ACC112 (cell line): ENCODE measurements at regions not wholly inside any gene's neighbourhood (a gene's known extent, or its start where the extent isn't known, plus 50 kb on each side); places are given as distances from the start of the nearest gene placed in this dataset.

Experiments
- H2AFZ ChIP-seq: fragments of 200-600 bp; sonication (generic); one replicate; pipeline ENCODE4 v1.6.0; 2017; ENCODE audit warnings: antibody characterized with exemption, low read length; ENCODE audit not compliant: unreplicated experiment
- H3K27ac ChIP-seq: fragments of 200-600 bp; sonication (generic); 2 replicates; pipeline ENCODE4 v1.5.1; 2014; ENCODE audit warnings: low read depth, mild to moderate bottlenecking, antibody characterized with exemption, low read length, moderate library complexity
- H3K27me3 ChIP-seq: fragments of 200-600 bp; sonication (generic); 2 replicates; pipeline ENCODE4 v1.6.1; 2014; ENCODE audit warnings: mild to moderate bottlenecking, antibody characterized with exemption, low read length, moderate library complexity, mixed read lengths; ENCODE audit not compliant: insufficient read depth
- H3K36me3 ChIP-seq: fragments of 200-600 bp; sonication (generic); 2 replicates; pipeline ENCODE4 v1.6.1; 2016; ENCODE audit warnings: mild to moderate bottlenecking, antibody characterized with exemption, low read length, moderate library complexity, mixed read lengths; ENCODE audit not compliant: insufficient read depth
- H3K4me1 ChIP-seq: fragments of 200-600 bp; sonication (generic); one replicate; pipeline ENCODE4 v1.6.1; 2016; ENCODE audit warnings: low read length, mixed read lengths; ENCODE audit not compliant: insufficient read depth, unreplicated experiment, control insufficient read depth
- H3K4me3 ChIP-seq: fragments of 200-600 bp; sonication (generic); 2 replicates; pipeline ENCODE4 v1.5.1; 2014; ENCODE audit warnings: mild to moderate bottlenecking, low read depth, low read length
- H3K79me2 ChIP-seq: fragments of 200-600 bp; sonication (generic); one replicate; pipeline ENCODE4 v1.6.0; 2016; ENCODE audit warnings: low read length; ENCODE audit not compliant: control insufficient read depth, unreplicated experiment, insufficient read depth

DNA sequence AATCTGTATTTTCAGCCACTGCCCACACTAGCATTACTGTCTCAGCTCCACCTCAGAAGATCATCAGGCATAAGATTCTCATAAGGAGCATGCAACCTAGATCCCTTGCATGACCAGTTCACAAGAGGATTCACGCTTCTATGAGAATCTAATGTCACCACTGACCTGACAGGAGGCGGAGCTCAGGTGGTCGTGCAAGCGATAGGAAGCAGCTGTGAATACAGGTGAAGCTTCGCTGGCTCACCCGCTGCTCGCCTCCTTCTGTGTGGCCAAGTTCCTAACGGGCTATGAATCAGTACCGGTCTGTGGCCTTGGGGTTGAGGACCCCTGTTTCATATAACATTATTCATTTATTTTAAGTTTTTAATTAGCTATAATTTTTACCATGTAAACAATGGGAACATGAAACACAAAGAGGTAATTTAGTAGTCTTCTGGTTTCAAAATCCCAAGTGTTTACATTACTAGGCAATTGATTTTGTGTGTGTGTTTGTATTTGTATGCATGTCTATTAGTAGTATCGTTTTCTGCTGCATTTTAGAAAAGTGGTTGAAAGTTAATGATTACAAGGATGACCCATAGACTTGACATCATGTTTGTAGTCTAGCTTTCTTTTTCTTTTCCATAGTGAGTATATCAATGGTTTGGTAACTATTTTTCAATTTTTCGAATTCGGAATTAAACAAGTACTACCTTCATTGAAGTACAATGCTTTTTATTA lies 159.4 kb downstream of the TENT4A start:
- H3K79me2 ChIP-seq = no peaks in the 10 kb centered on the region
- H3K4me3 ChIP-seq = no peak overlapping the region
- no peak overlapping the region for H3K27ac ChIP-seq
- no peaks in the 10 kb centered on the region for H3K36me3 ChIP-seq
- H2AFZ ChIP-seq = no peak overlapping the region
- no peaks in the 10 kb centered on the region for H3K4me1 ChIP-seq
- H3K27me3 ChIP-seq = no peaks in the 10 kb centered on the region

DNA sequence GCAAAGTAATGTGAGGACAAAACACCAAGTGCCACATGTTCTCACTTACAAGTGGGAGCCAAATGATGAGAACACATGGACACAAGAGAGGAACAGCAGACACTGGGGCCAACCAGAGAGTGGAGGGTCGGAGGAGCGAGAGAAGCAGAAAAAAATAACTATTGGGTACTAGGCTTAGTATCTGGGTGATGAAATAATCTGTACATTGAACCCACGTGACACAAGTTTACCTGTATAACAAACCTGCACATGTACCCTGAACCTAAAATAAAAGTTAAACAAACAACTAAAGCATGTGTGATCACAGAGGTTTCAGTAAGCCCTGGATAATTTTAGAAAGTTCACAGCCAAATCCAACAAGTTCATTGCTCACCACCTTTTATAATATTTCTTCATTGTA lies 160.1 kb downstream of the TENT4A start:
- Histone ChIP-seq H3K36me3 (no peaks in the 10 kb centered on the region), H3K4me3 (no peak overlapping the region), H2AFZ (no peak overlapping the region), H3K4me1 (no peaks in the 10 kb centered on the region), H3K79me2 (no peaks in the 10 kb centered on the region), H3K27ac (no peak overlapping the region), H3K27me3 (no peaks in the 10 kb centered on the region)

DNA sequence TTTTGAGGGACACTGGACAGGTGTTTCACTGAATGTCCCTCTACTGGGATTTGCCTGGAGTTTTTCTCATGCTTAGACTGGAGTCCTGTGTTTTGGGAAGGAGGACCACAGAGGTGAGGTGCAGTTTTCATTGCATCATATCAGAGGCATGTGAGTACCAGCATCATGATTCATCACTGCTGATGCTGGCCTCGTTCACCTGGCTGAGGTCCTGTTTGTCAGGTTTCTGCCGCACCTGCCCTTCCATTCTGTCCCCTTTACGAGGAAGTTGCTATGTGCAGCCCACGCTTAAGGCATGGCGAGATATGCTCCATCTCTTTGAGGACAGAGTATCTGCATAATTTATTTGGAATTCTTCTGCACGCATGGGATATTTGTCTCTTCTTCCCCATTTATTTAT lies 162.1 kb downstream of the TENT4A start:
- no peak overlapping the region for H3K27ac ChIP-seq
- no peaks in the 10 kb centered on the region for H3K4me1 ChIP-seq
- H3K4me3 ChIP-seq = no peak overlapping the region
- H3K79me2 ChIP-seq = no peaks in the 10 kb centered on the region
- no peaks in the 10 kb centered on the region for H3K36me3 ChIP-seq
- H3K27me3 ChIP-seq = no peaks in the 10 kb centered on the region
- H2AFZ ChIP-seq = no peak overlapping the region

DNA sequence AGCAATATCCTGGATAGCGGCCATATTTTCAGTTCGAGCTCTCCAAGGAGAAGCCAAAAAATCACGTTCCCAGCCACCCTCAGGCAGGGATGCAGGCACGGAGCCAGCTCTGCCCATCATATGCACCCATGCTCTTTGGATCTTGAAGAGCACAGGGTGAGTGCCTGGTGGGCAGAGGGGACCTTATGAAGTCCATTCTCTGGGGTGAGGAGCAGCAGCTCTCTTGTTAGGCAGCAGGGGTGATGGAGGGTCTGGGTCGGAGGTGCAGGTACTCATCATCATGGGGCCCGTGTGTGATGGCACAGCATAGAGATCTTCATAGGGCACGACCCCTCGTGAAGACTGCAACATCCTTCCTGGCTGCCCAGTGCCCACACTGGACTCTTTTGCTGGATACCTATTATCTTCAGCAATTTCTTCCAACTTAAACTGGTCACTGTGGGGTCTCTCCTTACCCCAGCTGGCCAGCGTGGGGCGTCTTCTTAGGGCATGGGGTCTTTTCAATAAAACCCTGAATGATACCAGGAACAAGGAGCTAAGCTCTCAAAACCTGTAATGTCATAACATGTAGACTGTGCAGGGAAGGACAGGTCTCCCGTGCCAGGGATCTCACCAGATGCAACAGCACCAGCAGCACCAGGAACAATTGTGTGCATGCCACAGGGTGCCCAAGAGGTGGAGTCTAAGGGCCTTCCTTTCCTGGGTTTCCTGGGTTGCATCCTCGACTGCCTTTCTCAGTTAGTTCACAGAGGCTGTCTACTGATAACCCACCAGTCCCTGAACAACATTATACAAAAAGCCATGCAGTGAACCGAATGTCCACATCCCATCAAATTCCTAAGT lies 165.0 kb downstream of the TENT4A start:
- Histone ChIP-seq H3K27me3 (no peaks in the 10 kb centered on the region), H3K27ac (no peak overlapping the region), H2AFZ (no peak overlapping the region)

DNA sequence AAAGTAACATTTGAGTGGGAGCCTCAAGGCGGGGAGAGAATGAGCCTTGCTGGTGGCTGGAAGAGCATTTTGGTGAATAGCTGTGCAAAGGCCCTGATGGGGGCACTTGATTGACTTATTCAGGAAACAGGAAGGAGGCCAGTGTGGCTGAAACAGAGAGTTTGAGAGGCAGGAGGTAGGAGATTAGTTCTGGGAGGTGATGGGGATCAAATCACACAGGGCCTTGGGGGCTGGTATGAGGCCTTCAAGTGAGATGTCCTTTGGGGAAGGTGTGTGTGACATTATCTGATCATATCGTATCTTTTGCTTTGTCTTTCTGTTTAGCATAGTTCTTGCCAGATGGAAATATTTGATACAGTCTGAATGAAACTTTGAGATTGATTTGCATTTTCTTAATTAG lies 172.3 kb downstream of the TENT4A start:
- H3K79me2 ChIP-seq = no peaks in the 10 kb centered on the region
- H3K36me3 ChIP-seq = no peaks in the 10 kb centered on the region
- H3K27me3 ChIP-seq = no peaks in the 10 kb centered on the region
- no peaks in the 10 kb centered on the region for H3K4me1 ChIP-seq
- H2AFZ ChIP-seq = no peak overlapping the region
- H3K27ac ChIP-seq = no peak overlapping the region
- no peak overlapping the region for H3K4me3 ChIP-seq

More for the DNA sequence above, 165.0 kb downstream of the TENT4A start:
- Histone ChIP-seq H3K36me3 (no peaks in the 10 kb centered on the region), H3K4me3 (no peak overlapping the region), H3K4me1 (no peaks in the 10 kb centered on the region), H3K79me2 (no peaks in the 10 kb centered on the region)

DNA sequence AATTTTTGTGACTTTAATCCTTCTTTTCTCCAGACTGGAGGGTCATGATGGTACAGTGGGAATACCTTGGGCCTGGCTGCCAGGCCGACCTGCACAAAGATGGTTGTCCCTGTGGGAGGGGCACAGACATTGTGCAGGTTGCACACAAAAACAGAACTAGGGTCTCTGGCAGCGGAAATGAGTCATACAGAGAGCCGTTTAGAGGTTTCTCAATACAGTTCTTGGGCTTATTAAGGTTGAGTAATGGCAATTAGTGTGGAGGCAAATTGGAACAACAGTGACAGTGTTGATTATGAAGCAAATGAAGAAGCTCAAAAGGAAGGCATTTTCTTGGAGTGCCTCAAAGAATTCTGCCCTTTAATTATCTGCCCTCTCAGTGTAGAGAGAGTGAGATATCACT lies 173.6 kb downstream of the TENT4A start:
- Histone ChIP-seq H3K4me1 (no peaks in the 10 kb centered on the region), H3K27ac (no peak overlapping the region), H3K4me3 (no peak overlapping the region), H2AFZ (no peak overlapping the region), H3K27me3 (no peaks in the 10 kb centered on the region), H3K36me3 (no peaks in the 10 kb centered on the region), H3K79me2 (no peaks in the 10 kb centered on the region)

DNA sequence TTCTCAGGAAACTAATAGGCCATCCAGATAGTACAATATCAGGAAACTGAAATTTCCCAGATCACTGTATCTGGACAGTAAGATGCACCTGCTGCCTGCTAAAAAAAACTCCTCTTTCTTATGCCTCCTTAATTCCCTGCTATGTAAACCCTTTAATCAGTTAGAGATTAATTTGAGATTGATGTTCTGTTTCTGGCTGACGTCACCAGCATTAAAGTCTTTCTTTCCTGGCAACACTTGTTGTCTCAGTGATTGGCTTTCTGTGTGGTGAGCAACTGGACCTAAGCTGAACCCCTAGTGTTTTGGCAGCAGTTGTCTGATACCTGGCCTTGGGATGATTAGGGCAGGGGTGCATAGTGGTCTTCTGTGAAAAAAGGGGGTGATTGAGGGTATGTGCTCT lies 175.8 kb downstream of the TENT4A start:
- H2AFZ ChIP-seq = no peak overlapping the region
- no peaks in the 10 kb centered on the region for H3K27me3 ChIP-seq
- H3K79me2 ChIP-seq = no peaks in the 10 kb centered on the region
- H3K36me3 ChIP-seq = no peaks in the 10 kb centered on the region
- H3K4me1 ChIP-seq = no peaks in the 10 kb centered on the region
- no peak overlapping the region for H3K4me3 ChIP-seq
- H3K27ac ChIP-seq = no peak overlapping the region

DNA sequence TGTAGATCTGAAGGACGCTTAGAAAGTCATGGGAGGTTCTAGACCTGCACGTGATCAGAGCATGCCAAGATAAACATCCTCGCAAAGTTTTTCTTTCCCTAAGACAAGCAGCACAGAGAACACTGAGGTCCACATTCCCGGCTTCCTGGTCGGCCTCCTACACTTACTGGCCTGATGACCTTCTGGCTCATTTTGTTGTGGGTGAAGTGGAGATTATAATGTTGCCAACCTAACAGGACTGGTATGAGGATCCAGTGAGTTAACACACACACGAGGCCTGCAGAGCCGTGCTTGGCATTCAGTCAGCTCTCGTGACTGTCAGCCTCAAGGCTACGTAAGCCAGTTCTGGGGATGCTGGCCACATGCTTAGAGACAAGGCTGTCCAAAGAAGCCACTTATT lies 186.0 kb downstream of the TENT4A start:
- H3K27ac ChIP-seq = no peak overlapping the region
- no peaks in the 10 kb centered on the region for H3K4me1 ChIP-seq
- H3K27me3 ChIP-seq = no peaks in the 10 kb centered on the region
- no peak overlapping the region for H3K4me3 ChIP-seq
- H2AFZ ChIP-seq = no peak overlapping the region
- no peaks in the 10 kb centered on the region for H3K36me3 ChIP-seq
- no peaks in the 10 kb centered on the region for H3K79me2 ChIP-seq

DNA sequence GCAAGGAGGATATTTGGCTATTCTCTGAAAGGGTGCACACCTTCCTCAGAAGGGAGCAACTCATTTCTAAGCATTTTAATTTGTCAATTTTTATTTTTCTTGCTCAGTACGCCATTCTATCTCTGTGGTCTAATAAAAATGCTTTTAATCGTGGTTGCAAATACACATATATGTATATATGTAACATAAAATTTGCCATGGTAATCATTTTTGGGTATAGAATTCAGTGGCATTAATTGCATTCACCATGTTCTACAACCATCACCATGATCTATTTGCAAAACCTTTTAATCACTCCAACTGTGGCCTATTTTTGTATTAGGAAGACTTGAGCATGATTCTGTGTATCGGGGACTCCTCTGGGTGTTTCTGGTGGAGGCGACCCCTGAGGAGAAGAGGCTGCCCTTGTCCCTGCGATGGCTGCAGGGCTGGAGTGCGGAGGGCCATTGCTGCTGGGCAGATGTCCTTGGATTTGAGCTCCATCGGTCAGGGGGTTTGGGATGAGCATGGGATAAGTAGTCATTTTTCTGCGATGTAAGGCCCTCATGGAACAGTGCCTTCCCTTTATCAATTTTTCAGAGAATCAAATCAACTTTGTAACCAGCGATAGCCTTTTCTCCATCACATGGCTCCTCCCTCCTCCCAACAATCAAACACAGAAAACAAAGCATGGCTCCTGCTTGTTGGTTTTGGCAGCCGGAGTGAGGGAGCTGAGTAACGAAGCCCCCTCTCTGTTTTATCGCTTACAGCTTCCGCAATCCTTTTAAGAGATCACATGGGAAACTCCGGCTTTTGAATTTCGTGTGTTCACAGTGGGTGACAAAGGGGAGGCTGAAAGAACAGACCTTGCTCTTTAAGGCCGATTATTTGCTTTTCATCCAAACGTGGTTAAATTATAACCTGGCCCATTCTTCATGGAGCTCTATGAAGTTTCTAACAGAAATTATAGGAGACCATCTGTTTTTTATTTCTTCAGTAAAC lies 187.3 kb downstream of the TENT4A start:
- Histone ChIP-seq H3K79me2 (no peaks in the 10 kb centered on the region), H3K27me3 (no peaks in the 10 kb centered on the region), H3K36me3 (no peaks in the 10 kb centered on the region), H3K27ac (no peak overlapping the region), H3K4me3 (no peak overlapping the region), H2AFZ (no peak overlapping the region), H3K4me1 (no peaks in the 10 kb centered on the region)

DNA sequence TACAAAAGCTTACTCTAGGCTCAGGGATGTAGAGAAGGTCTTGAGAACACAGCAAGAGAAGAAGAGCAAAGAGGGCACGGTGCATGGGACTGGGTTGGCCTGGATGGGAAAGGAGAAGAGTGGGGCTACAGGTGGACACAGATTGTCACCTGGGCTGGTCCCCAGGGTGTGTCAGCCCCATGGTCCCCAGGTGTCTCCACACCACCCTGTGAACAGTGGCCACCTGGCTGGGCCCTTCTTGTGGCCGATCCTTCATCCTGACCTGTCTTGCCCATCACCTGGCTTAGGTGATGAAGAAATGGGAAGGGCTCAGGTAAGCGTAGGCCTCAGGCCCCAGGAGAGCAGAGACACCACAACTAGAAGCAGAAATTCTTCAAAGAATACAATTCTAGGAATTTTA lies 188.9 kb downstream of the TENT4A start:
- H2AFZ ChIP-seq = no peak overlapping the region
- no peaks in the 10 kb centered on the region for H3K36me3 ChIP-seq
- H3K27me3 ChIP-seq = no peaks in the 10 kb centered on the region
- H3K79me2 ChIP-seq = no peaks in the 10 kb centered on the region
- no peaks in the 10 kb centered on the region for H3K4me1 ChIP-seq
- H3K4me3 ChIP-seq = no peak overlapping the region
- no peak overlapping the region for H3K27ac ChIP-seq
